ENCODE measurements at regions not wholly inside any gene's neighbourhood (a gene's known extent, or its start where the extent isn't known, plus 50 kb on each side); places are given as distances from the start of the nearest gene placed in this dataset.
A peak's percentile ranks its signal among the peaks of the same experiment; 100 is the strongest.

GRCh38 chr2:8101614-8102277, 580.1 kb upstream of the ID2 start:
- DNase-seq (ENCODE audit: low read depth), result no peak

GRCh38 chr2:8102470-8102869, 579.4 kb upstream of the ID2 start:
- DNase-seq (ENCODE audit: low read depth), result no peak

DNA sequence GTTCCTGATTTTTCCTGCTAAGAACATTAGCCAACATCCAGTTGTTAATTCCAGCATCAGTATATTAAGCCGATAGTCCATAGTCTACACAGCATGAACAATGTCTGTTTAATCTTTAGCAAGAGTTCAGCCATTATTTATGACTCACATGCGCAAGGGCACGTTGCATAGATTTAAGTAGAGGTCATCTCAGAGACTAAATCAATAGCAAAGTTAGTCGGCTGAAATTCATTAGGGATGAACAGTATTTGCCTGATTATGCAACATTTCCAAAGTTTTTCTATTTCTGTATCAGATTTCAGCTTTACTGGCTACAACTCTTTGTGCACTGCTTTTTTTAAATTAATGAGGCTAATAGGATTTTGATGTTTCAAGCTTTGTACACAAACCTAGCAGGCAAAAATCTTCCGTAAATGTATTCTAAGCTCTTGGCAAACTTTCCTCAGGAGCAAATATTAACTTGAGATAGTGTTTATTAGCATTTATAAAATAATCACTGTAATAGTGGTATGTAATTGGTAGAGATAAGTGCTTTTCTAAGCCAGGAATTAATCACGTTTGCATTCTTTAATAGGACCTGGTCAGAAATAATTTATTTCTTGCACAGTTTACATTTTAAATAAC, 578.7 kb upstream of the ID2 start:
- DNase-seq (ENCODE audit: low read depth), result no peak

DNA sequence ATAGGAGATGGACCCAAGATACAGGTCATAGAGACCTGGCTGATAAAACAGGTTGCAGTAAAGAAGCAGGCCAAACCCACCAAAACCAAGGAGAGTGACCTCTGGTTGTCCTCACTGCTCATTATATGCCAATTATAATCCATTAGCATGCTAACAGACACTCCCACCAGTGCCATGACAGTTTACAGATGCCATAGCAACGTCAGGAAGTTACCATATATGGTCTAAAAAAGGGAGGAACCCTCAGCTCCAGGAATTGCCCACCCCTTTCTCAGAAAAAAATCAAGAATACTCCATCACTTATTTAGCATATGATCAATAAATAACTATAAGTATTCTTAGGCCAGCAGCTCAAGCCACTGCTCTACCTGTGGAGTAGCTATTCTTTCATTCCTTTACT, 574.7 kb upstream of the ID2 start:
- DNase-seq (ENCODE audit: low read depth), result no peak

- DNase-seq (ENCODE audit: low read depth), result no peak
Observed at GRCh38 chr2:8107621-8108378, 574.1 kb upstream of the ID2 start.

- DNase-seq (ENCODE audit: low read depth), result no peak
Observed at GRCh38 chr2:8110716-8111115, 571.1 kb upstream of the ID2 start.

DNA sequence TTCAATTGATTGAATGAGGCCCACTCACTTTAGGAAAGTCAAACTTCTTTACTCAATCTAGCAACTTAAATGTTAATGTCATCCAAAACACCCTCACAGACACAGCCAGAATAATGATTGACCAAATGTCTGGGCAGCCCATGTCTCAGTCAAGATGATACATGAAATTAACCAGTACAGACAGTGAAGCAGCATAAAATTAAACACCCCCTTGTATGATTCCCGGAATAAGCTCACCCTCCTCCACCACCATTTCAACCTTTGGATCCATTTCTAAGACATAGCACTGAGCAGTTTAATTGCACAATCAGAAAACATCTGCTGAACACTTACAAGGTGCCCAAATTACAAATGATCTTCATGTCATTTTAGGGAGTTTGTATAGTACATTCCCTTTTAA, 570.7 kb upstream of the ID2 start:
- DNase-seq (ENCODE audit: low read depth), result no peak

DNA sequence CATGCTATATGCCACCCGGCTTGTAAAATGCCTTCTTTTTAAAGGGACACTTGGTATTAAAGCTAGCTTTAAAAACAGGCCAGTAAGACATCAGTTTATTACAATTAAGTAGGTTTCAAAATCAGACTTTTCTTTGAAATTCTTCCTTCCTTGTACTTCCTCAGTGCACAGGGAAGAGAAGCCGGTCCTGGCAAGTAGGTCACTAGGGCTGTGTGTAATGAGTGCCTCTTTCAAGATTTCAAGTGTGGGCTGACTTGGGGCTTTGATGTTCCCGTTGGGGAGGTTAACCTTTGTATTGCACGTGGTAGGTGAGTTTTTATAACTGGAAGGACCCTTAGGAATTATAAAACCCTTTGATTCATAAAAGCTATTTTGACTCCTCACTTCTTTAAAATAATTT, 566.4 kb upstream of the ID2 start:
- no peak for DNase-seq (ENCODE audit: low read depth)

DNA sequence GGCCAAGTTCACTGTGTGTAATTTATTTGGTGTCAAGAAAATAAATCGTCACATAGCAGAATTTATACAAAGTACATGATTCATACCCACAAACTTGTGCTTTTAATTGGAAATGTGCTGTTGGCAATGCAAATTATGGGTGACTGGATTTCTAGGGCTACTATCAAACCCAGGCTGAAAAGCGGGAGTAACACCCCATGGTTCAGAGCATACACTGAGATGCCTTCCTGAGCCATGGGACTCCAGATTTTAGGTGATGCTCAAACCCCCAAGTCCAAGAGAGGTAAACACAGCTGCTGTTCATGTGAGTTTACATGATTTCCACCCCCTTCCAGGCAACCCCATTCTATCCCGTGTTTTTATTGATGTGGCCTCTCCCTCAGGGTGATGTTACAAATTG, 565.9 kb upstream of the ID2 start:
- DNase-seq (ENCODE audit: low read depth), result no peak

DNA sequence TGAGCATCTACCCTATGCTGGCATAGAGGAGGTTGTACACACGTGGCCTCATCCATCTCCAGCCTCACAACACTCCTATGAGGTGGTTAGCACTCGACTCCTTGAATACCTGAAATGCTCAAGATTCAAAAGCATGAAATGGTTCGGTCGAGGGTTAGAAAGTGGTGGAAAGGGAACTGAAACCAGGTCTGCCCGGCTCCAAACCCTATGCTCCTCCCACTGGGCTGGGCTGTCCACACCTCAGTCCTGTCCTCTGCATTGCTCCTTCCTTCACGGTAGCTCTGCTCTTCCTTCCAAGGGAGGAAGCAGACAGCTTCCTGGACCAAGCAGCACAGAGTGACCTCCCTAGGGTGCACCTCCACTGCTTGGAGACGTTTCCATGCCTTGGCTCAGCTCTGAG, 565.2 kb upstream of the ID2 start:
- DNase-seq (ENCODE audit: low read depth), result no peak

- no peak for DNase-seq (ENCODE audit: low read depth)
Observed at GRCh38 chr2:8118940-8119781, 562.7 kb upstream of the ID2 start.

- peak; percentile 36 for DNase-seq (ENCODE audit: low read depth)
Observed at GRCh38 chr2:8119782-8120505, 561.9 kb upstream of the ID2 start.

- no peak for DNase-seq (ENCODE audit: low read depth)
Observed at GRCh38 chr2:8120506-8120860, 561.4 kb upstream of the ID2 start.

GRCh38 chr2:8121022-8121825, 560.6 kb upstream of the ID2 start:
- no peak for DNase-seq (ENCODE audit: low read depth)

DNA sequence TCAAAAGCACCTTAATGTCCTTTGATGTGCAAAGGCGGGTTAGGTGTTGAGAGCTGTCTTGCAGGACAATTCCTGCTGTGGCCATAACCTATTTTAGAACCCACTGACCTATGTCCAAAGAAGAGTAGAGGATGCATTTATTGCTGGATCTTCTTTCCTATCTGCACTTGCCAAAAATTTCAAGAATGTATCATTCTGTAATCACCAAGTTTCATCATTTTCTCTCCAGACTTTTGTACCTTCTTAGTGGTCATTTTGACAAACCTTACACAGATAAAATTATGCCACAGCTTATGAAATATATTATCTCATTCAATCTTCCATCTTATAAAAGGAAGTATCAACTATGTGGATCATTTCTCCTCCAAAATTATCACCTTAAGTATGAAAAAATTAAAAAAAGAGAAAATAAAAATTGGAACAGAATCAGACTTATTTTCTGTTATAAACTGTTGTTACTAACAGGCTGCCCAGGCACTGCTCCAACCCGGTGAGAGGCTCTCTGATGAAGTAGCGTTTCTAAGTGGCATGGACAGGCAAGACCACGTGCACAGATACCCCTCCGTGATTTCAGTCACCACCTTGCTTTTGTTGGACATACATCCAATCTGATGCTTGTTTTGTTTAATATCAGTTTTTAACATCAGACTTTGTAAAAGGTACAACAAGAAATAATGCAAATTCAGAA, 559.9 kb upstream of the ID2 start:
- no peak for DNase-seq (ENCODE audit: low read depth)

GRCh38 chr2:8122520-8122919, 559.3 kb upstream of the ID2 start:
- no peak for DNase-seq (ENCODE audit: low read depth)

GRCh38 chr2:8123464-8123863, 558.4 kb upstream of the ID2 start:
- DNase-seq (ENCODE audit: low read depth), result no peak

DNA sequence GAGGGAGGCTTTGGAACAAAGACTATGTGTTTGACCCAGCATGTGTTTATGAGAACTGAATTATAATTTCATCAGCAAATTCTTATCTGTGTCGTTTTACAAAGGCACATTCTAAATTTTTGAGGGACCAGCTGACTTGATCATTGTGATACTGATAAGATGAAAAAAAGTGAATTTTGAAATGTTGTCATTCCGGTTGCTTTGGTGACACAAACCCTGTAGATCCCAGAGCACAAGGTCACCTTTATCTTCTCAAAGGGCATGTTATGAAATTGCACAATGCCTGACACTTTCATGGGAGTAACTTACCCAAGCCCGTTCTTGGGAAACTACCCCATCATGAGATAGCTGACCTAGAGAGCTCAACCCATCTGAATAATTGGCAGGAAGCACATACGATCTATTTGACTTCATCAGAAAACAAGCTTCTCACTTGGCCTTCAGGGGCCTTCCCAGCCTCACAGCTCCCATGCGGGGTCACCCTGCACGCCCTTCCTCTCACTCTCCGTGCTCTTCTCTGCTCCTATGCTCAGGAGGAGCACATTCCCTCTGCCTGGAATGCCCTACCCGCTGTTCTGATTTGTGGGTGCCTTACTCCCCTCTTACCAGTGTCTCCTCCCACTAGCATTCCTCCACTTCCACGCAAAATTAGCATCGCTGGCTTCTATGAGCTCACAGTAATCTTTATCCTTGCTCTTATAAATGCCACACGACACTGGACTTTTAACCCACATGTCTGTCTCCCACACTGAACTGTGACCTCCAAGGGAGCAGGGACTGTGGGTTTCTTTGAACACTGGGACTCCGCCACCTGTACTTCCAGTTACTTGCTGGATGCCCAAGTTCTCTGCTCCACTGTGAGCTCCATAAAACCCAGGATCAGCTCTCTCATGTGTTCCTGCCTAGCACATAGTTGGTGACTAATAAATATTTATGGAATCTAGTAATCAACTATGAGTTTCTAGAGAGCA, 555.8 kb upstream of the ID2 start:
- no peak for DNase-seq (ENCODE audit: low read depth)

GRCh38 chr2:8126783-8127182, 555.1 kb upstream of the ID2 start:
- no peak for DNase-seq (ENCODE audit: low read depth)

All from HT1080 (cell line).